ENCODE measurements at regions not wholly inside any gene's neighbourhood (a gene's known extent, or its start where the extent isn't known, plus 50 kb on each side); places are given as distances from the start of the nearest gene placed in this dataset.

GRCh38 chr10:36116040-36116439 is 473.9 kb upstream of the FZD8 start:
- CTCF ChIA-PET: interaction anchor here (1.3 to 2.6 kb wide), 2 partner anchors 48 to 481 kb away, joined by 3 to 11 read pairs; no protein-coding TSS in a partner anchor
- no peaks in the 10 kb centered on the region for H3K9me3 ChIP-seq (ENCODE audit: control insufficient read depth, insufficient read depth, low read length)
- POLR2A ChIA-PET: interaction anchor here (0.6 kb wide), 1 partner anchor 157 kb away, joined by 4 read pairs; no protein-coding TSS in a partner anchor
- DNase-seq (ENCODE audit: low read depth, low spot score): no peak
- no peaks in the 10 kb centered on the region for H3K27me3 ChIP-seq (ENCODE audit: control insufficient read depth, insufficient read depth, low read length)
- H3K4me3 ChIP-seq (ENCODE audit: low read depth, low read length): no peak overlapping the region
- TF ChIP-seq, protein P1, sequence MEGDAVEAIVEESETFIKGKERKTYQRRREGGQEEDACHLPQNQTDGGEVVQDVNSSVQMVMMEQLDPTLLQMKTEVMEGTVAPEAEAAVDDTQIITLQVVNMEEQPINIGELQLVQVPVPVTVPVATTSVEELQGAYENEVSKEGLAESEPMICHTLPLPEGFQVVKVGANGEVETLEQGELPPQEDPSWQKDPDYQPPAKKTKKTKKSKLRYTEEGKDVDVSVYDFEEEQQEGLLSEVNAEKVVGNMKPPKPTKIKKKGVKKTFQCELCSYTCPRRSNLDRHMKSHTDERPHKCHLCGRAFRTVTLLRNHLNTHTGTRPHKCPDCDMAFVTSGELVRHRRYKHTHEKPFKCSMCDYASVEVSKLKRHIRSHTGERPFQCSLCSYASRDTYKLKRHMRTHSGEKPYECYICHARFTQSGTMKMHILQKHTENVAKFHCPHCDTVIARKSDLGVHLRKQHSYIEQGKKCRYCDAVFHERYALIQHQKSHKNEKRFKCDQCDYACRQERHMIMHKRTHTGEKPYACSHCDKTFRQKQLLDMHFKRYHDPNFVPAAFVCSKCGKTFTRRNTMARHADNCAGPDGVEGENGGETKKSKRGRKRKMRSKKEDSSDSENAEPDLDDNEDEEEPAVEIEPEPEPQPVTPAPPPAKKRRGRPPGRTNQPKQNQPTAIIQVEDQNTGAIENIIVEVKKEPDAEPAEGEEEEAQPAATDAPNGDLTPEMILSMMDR (IDR thresholded peaks at IDR 0.05; ENCODE audit: low read depth, low read length): no peak
- no peak overlapping the region for H3K27ac ChIP-seq (ENCODE audit: low read depth, low read length)

DNA sequence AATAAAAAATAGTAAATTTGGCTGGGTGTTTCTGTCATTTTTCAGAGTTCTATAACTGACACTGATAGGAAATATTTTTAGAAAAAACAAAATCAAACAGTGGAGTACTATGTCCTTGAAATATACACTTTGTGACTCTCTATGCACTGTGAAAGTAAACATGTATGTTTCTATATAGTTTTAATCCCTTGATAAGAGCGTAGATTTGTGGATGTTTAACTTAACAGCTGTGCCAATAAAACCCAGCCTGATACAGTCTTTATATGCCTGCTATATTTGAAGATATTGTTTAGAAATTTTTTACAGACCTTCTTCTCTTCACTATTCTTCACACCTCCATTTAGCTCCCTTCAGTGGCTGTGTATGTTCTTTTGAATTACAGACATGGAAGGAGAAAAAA is 473.3 kb upstream of the FZD8 start:
- no peak overlapping the region for H3K27ac ChIP-seq (ENCODE audit: low read depth, low read length)
- no peak overlapping the region for H3K4me3 ChIP-seq (ENCODE audit: low read depth, low read length)
- TF ChIP-seq, protein P1 (IDR thresholded peaks at IDR 0.05; ENCODE audit: low read depth, low read length): no peak
- no peaks in the 10 kb centered on the region for H3K9me3 ChIP-seq (ENCODE audit: control insufficient read depth, insufficient read depth, low read length)
- DNase-seq (ENCODE audit: low read depth, low spot score): no peak
- no peaks in the 10 kb centered on the region for H3K27me3 ChIP-seq (ENCODE audit: control insufficient read depth, insufficient read depth, low read length)
- ChIA-PET POLR2A (interaction anchor here (0.6 kb wide), 1 partner anchor 57 kb away, joined by 3 read pairs; no protein-coding TSS in a partner anchor), CTCF (interaction anchor here (0.7 to 2.6 kb wide), 2 partner anchors 137 to 480 kb away, joined by 3 to 11 read pairs; no protein-coding TSS in a partner anchor)

DNA sequence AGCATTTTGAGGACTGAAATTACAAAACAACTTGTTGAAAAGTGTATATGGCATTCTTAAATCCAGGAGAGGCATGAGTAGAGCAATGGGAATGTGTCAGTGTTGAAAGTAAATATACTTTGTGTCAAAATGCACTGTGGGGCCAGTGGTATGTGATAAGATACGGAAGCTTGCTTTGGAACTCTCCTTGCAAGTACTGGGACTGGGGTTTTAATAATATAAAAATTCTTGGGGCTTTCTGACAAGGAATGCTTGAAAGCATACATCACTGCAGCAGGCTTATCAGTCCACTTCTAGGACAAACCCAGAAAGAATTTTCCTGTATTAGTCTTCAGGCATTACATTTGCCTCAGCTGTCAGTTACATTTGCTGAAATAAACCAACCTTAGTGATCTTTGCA is 472.8 kb upstream of the FZD8 start:
- ChIA-PET POLR2A (interaction anchor here (0.6 kb wide), 1 partner anchor 57 kb away, joined by 3 read pairs; no protein-coding TSS in a partner anchor), CTCF (interaction anchor here (0.7 kb wide), 1 partner anchor 137 kb away, joined by 3 read pairs; no protein-coding TSS in a partner anchor)
- DNase-seq (ENCODE audit: low read depth, low spot score): peak; percentile 58
- H3K27ac ChIP-seq (ENCODE audit: low read depth, low read length): no peak overlapping the region
- H3K4me3 ChIP-seq (ENCODE audit: low read depth, low read length): no peak overlapping the region
- TF ChIP-seq, protein P1 (IDR thresholded peaks at IDR 0.05; ENCODE audit: low read depth, low read length): no peak
- no peaks in the 10 kb centered on the region for H3K9me3 ChIP-seq (ENCODE audit: control insufficient read depth, insufficient read depth, low read length)
- H3K27me3 ChIP-seq (ENCODE audit: control insufficient read depth, insufficient read depth, low read length): no peaks in the 10 kb centered on the region

- no peak for DNase-seq (ENCODE audit: low read depth, low spot score)
- Histone ChIP-seq H3K27me3 (ENCODE audit: control insufficient read depth, insufficient read depth, low read length) (no peaks in the 10 kb centered on the region), H3K9me3 (ENCODE audit: control insufficient read depth, insufficient read depth, low read length) (no peaks in the 10 kb centered on the region), H3K27ac (ENCODE audit: low read depth, low read length) (no peak overlapping the region), H3K4me3 (ENCODE audit: low read depth, low read length) (no peak overlapping the region)
- CTCF ChIA-PET: interaction anchor here (0.5 to 0.6 kb wide), 2 partner anchors 218 to 616 kb away, joined by 3 to 4 read pairs; no protein-coding TSS in a partner anchor
- POLR2A ChIA-PET: interaction anchor here (0.5 kb wide), 2 partner anchors 372 to 824 kb away, joined by 3 to 4 read pairs; no protein-coding TSS in a partner anchor
- TF ChIP-seq, protein P1 (IDR thresholded peaks at IDR 0.05; ENCODE audit: low read depth, low read length): no peak
These were observed 472.0 kb upstream of the FZD8 start for GRCh38 chr10:36114141-36114540.

GRCh38 chr10:36111676-36112075 is 469.6 kb upstream of the FZD8 start:
- CTCF ChIA-PET: interaction anchor here (0.7 kb wide), 1 partner anchor 428 kb away, joined by 3 read pairs; no protein-coding TSS in a partner anchor
- H3K27ac ChIP-seq (ENCODE audit: low read depth, low read length): no peak overlapping the region
- TF ChIP-seq, protein P1 (IDR thresholded peaks at IDR 0.05; ENCODE audit: low read depth, low read length): no peak
- POLR2A ChIA-PET: no interaction called here
- no peak for DNase-seq (ENCODE audit: low read depth, low spot score)
- H3K4me3 ChIP-seq (ENCODE audit: low read depth, low read length): no peak overlapping the region
- H3K9me3 ChIP-seq (ENCODE audit: control insufficient read depth, insufficient read depth, low read length): no peaks in the 10 kb centered on the region
- no peaks in the 10 kb centered on the region for H3K27me3 ChIP-seq (ENCODE audit: control insufficient read depth, insufficient read depth, low read length)
